ENCODE measurements at regions not wholly inside any gene's neighbourhood (a gene's known extent, or its start where the extent isn't known, plus 50 kb on each side); places are given as distances from the start of the nearest gene placed in this dataset.
"Not testable (repeated sequence)": the region's sequence is repeated elsewhere in the genome, so short reads cannot be mapped to it uniquely, and the experiment has no call there.

DNA sequence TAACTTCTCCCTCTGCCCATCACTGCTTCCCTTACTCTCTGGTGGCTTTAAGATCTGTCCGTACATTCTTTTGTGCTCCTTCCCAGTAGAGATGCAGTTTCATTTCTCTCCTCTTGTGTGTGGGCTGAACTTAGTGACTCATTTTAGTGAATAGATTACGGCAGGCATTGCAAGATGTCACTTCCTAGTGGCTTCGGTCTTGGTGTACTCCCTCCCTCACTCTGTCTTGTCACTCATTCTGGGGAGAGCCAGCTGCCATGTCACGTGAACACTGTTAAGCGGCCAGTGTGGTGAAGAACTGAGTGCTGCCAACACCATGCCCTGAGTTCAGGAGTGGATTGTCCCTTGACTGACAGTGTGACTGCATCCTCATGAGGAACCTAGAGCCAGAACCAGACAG is 115.9 kb downstream of the OTOR start:
- no peak for DNase-seq (ENCODE audit: low spot score)

DNA sequence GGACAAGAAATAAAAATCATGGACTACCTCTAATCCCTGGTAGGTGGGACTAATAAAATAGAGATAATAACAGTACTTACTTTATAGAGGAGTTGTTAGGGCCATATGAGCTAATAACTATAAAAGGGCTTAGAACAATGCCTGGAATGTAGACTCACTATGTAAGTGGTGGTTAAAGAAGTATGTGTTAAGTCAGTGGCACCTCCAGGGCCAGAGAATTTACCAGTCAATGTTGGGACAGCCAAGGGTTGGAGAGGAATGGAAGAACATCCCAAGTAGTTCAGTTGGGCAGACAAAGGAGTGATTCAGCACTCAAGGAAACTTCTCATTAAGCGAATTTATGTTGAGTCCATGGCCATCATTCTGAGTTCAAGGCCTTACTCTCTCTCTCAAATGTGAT is 116.8 kb downstream of the OTOR start:
- DNase-seq (ENCODE audit: low spot score): no peak

DNA sequence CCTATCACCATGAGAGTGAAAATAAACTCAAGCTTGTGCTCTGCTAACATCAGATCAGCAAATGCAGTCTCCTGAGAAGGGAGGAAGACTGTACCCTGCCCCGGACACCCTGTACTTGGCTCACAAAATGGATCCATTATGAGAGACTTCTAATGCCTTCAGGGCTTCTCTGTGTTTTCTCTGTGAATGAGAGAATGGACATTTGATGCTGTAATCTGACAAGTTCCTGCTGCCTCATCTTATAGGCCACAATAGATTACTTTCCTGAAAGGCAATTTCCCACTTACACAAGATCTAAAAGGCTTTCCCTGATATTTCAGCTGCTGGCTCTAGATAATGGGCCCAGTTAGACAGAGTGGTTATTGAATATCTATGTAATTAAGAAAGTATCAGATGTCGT is 117.2 kb downstream of the OTOR start:
- no peak for DNase-seq (ENCODE audit: low spot score)

DNA sequence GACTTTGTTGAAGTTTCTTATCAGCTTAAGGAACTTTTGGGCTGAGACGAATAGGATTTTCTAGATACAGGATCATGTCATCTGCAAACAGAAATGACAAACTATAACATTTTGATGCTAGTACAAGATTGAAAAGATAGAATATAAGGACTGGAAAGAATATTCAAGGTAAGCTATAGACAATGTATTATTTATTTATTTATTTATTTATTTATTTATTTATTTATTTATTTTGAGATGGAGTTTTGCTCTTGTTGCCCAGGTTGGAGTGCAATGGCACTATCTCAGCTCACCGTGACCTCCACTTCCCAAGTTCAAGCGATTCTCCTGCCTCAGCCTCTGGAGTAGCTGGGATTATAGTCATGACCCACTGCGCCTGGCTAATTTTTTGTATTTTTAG is 125.0 kb downstream of the OTOR start:
- DNase-seq (ENCODE audit: low spot score): not testable (repeated sequence)

DNA sequence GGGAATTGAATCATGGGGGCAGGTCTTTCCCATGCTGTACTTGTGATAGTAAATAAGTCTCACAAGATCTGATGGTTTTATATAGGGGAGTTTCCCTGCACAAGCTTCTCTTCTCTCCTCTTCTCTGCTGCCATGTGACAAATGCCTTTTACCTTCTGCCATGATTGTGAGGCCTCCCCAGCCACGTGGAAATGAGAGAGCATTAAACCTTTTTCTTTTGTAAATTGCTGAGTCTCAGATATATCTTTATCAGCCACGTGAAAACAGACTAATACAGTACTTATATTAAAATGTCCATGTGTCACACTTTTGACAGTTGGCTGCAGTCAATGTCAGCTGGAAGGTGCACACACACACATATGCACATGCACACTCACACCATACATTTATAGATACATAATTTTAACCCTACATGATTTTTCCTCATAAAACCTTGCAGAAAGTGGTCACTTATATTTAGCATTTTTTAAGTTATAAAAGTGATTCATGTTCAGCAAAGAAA is 128.9 kb downstream of the OTOR start:
- DNase-seq (ENCODE audit: low spot score): no peak

DNA sequence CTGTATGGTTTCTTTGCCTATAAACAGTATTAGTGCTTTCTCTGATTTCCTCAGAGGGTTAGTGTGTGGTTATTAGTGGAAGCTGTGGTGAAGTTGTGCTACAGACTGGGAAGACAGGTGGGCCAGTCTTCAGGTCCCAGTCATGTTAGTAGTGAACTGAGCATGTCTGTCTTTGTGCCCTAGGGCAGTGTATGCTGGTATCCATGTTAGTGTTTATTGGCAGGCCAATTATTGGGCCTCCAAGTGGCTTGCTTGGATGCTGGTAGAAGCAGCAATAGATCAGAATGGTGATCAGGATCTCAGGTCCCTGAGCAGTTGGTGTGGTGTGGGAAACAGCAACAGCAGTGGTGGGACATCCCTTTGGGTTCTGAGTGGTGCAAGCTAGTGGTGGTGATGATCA is 137.6 kb downstream of the OTOR start:
- no peak for DNase-seq (ENCODE audit: low spot score)

DNA sequence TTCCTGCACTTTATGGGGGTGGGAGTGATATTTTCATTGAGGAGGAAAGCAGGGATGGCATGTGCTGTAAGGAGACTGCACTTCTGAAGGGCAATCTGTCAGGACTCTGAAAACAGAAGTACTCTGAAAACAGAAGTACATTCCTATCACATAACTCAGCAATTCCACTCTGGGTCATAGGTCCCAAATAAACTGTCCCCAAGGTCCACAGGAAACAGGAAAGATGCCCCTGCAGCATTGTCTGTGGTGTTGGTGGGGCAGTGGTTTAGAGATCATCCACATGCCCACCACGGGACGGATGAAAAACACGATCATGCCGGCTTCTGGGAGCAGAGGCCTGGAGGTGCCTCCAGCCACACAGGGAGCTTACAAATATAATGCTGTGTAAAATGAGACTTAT is 150.3 kb downstream of the OTOR start:
- DNase-seq (ENCODE audit: low spot score): no peak

DNA sequence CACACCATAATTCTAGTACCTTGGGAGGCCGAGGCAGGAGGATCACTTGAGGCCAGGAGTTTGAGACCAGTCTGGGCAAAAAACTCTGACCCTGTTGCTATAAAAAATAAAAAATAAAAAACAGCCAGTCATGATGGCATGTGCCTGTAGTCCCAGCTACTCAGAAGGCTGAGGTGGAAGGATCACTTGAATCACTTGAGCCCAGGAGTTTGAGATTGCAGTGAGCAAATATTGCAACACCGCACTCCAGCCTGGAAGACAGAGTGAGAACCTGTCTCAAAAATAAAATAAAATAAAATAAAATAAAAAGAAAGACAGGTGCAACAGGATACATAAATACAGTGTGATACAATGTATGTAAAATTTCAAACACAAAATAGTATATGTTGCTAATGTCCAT is 154.5 kb downstream of the OTOR start:
- no peak for DNase-seq (ENCODE audit: low spot score)

DNA sequence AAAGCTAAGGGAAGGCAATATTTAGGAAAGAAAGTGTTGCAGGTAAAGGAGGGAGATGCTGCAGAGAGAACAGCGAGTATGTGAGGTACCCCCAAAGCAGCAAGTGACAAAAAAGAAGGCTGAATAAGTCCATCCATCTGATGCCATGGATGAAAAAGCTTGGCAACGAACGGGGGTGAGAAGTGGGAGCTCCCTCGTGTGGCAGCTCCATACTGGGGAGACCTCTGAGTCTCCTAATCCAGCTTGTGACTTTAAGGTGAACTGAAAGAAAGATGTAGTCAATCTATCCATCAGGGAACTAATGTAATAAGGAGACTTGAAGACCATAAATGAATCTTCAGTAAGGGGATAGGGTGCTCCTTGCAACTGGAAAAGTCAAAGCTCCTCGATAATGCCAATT is 156.6 kb downstream of the OTOR start:
- DNase-seq (ENCODE audit: low spot score): peak; percentile 4

DNA sequence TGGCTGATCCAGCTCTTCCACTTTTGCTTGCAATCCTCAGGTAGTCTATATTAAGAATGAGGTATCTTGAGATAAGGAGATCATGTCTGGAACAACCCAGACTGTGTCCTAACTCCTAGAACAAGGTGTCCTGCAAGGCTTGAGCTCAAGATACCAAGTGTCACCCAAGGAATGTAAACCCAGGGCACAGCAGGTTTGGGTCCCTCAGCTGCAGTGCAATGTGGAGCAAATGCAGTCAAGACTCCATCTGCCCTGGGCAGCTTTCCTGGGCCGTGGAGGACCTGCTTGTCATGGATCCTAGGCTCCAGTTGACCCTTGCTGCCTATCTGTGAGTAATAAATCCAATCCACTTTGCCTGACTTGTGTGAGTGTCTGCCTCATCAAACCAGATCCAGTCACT is 166.1 kb downstream of the OTOR start:
- no peak for DNase-seq (ENCODE audit: low spot score)

DNA sequence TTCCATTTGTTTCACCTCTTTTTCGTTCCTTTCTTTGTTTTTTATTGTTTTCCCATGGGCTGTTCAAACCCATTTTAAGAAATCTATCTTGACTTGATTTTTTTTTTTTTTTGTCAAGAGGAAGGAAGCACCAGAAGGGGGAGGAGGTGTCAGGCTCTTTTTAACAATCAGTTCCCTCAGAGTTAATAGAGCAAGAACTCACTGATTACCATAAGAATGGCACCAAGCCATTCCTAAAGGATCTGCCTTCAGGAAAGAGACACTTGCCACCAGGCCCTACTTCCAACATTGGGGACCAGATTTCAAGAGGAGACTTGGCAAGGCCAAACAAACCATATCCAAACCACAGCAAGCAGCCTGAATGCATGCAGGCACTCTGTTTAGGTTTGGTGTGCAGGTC is 168.0 kb downstream of the OTOR start:
- DNase-seq (ENCODE audit: low spot score): no peak

DNA sequence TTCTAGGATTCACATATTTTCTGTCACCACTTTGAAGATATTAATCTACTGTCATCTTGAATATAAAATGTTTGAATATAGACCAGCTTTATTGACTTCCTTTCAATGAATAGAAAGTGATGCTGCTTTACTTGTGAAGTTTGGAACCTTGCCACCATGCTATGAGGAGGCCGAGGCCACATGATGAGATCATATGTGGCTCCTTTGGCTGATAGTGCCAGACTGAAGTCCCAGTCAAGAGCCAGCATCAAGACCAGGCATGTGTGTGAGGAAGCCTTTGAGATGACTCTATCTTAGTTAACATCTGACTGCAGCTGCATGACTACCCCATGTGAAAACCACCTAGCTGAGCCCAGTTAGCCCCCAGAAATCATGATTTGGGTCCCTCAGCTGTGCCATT is 169.5 kb downstream of the OTOR start:
- DNase-seq (ENCODE audit: low spot score): no peak

DNA sequence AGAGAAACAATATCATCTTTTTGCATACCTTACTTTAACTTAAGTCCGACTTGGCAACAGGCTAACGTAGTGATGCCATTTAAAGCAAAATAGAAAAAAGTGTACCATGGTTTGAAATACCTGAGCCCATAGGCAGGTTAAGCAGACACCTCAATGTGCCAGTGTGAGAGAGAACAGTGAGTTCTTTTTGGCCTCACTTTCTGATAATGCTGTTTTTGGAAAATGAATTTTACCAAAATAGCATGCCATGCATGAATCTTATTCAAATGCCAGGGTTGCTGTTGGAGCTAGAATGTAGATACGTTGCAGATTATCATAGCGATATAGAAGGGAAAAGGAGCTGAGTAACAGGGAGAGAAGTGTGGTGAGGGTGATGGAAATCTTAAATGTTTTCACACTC is 170.2 kb downstream of the OTOR start:
- DNase-seq (ENCODE audit: low spot score): no peak

DNA sequence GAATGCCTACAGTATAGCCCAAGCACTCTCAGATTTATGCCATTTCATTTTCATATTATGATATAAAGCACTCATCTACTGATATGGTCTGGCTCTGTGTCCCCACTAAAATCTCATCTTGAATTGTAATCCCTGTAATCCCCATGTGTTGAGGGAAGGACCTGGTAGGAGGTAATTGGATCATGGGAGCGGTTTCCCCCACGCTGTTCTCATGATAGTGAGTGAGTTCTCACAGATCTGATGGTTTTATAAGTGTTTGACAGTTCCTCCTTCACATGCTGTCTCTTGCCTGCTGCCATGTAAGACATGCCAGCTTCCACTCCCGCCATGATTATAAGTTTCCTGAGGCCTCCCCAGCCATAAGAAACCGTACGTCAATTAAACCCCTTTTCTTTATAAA is 171.7 kb downstream of the OTOR start:
- DNase-seq (ENCODE audit: low spot score): no peak

DNA sequence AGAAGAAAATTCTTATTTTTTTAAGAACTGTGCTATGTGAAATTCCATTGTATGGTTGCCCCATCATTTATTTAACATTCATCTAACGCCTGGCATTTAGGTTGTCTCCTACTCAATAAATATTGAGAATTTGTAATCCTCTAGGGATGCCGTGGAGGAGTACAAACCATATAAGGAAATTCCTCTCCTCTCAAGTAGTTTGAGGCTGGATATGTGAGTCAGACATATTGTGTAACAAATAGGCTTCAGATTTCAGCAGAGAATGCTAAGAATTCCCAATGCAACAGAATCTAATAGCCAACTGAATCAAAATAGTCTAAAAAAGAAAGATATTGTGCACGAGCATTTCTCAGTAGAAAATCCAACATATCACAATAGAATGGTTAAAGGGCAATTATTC is 174.7 kb downstream of the OTOR start:
- no peak for DNase-seq (ENCODE audit: low spot score)

DNA sequence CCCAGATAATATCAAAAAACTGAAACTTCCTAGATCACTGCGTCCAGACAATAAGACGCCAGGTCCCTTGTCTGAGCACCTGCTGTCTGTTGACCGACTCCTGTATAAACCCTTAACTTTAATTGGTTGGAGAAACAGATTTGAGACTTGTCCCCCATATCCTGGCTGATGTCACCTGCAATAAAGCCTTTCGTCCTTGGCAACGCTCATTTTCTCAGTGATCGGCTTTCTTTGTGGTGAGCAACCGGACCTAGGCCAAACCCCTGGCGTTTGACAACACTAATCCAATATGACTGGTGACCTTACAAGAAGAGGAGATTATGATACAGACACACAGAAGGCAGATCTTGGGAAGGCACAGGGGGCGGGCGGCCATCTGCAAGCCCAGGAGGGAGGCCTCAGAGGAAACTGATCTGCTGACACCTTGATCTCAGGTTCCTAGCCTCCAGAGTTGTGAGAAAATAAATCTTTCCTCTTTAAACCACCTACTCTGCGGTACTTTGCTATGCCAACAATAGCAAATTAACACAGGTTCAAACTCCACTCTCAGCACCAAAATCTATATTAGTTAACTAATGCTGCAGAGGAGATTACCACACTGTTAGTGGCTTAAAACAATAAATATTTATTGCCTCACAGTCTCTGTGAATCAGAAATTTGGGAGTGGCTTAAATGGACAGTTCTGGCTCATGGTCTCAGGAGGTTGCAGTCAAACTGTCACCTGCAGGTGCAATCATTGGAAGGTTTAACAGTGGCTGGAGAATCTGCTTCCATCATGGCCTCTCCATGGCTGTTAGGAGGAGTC is 178.7 kb downstream of the OTOR start:
- no peak for DNase-seq (ENCODE audit: low spot score)

DNA sequence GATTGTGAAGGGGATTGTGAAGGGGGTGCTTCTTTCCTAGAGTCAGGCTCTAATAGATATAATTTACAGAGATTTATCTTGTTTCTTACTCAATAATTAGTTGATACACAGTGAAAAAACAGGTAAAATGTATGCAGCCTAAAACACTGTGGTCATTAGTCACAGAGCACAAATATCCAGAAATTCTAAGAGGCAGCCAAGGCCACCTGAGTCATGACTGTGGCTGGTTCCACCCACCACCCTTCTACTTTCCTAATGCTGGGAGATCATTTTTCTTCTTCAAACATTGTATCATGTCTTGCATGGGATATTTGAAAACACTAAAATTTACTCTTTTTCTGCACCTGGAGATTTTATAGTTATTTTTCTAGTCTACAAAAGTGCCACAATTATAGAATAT is 181.6 kb downstream of the OTOR start:
- no peak for DNase-seq (ENCODE audit: low spot score)

DNA sequence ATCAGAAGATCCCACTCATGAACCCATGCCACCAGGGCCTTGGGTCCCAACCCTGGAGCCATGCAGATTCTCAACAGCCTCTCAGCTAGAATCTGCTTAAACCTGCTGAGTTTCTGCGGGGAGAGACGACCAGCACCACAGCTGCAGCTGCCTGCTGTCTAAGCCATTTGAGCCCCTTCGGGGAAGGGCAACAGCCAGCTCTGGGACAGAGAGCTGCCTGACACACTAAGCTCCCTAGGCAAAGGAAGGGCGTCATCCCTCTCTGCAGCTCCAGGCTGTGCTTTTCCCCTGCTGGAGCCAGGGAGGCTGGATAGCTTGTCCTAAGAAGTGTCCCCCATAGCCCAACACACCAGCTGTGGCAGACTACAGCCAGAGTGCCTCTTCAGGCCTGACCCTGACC is 182.5 kb downstream of the OTOR start:
- no peak for DNase-seq (ENCODE audit: low spot score)

DNA sequence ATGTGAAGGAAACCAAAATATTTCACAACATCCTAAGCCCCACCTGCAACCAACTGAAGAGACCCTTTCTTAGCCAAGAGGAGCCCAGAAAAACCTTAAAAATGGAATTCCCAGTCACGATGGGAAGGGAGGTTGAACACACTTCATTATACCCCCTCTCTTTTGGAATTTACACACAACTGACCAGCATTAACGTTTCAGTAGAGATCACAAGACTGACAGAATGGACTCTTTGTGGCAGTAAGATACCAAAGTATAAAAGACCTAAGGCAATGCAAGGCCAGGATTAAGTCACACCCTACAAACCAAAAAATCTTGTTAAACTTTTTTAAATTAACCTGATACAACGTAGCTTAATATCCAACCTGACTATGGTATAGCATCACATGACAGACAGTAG is 190.9 kb downstream of the OTOR start:
- no peak for DNase-seq (ENCODE audit: low spot score)

DNA sequence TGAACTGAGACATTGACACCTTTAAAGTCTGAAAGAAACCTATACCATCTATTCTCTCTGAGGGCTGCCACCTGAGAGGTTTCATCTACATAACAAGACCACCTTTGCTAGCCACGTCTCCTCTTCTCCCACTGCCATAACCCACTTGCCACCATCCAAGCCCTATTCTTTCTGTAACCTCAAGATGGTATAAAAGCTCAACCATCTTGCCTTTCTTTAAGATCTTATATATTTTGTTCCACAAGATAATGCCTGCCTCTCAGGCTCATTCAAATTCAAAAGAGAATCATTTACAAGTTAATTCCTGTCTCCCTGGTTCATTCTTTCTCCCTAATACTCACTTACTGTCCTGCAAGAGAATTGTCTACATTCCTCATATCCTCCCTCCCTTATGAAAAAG is 192.5 kb downstream of the OTOR start:
- DNase-seq (ENCODE audit: low spot score): no peak

DNA sequence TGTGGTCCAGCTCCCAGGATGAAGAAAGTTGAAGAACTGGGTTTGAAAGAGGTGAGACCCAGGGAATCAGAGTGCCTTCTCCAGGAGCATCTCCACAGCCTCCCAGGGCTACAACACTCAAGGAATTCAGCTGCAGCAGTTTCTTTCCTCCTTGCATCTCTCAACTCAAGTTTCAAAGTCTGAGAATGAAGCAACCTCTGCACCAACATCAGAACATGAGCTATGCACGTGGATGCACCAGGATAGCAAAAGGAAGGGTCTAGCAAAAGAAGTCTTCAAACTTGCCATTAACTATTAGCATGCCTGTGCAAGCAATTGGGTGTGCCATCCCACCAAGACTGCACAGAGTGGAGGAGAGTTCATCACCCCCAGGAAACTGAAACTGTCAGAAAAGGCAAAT is 193.9 kb downstream of the OTOR start:
- no peak for DNase-seq (ENCODE audit: low spot score)

DNA sequence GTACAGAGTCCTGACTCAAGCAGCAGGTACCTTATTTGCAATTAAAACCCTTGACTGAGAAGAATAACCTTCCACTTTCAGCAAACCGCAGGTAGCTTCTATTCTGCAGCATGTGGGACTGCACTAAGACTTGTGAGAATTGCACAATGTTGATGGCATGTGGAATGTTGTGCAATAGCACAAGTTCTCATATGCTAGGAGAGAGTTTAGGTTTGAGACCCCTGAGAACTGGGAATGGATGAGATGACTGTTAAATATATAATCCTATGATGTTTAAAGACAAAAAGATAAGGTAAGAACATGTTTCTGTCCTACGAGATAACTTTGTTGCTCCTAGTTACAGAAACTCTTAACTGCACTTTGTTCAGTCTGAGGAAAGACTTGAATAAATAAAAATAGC is 194.6 kb downstream of the OTOR start:
- DNase-seq (ENCODE audit: low spot score): no peak

DNA sequence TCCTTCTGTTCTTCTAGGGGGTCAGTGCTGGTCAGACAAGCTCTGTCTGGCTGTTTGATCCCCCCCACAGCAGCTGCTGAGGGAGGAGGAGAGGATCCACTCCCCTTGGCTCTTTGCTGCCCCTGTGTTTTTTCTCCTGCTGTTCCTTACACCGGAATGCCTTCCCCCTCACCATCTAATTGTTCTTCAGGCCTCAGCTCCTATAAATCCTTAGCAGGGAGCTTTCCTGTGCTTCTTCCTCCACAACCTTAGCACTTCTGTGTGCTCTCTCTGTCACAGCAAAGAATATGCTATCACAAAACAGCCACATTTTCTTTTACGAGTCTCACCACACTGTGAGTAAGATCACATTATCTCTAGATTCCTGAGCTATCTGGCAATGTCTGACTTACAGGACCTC is 196.6 kb downstream of the OTOR start:
- DNase-seq (ENCODE audit: low spot score): no peak

DNA sequence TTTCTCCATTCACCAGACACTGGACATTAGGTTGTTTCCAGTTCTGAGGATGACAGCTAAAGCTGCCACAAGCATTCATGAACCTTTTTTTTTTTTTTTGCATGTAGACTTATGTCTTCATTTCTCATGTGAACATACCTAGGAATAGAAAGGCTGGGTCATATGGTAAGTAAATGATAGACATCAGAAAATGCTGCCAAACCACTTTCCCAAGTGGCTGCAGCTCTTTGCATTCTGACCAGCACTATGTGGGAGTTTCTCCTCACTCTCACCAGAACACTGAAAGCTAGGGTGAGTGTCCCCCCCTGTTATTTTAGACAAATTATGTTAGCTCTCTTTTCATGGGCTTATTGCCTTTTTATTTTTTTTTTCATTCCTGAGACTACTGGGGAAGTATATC is 197.5 kb downstream of the OTOR start:
- DNase-seq (ENCODE audit: low spot score): no peak
